ENCODE measurements at regions not wholly inside any gene's neighbourhood (a gene's known extent, or its start where the extent isn't known, plus 50 kb on each side); places are given as distances from the start of the nearest gene placed in this dataset.

GRCh38 chr9:75422944-75423522 is 334.7 kb downstream of the OSTF1 start:
- TF ChIP-seq, protein P1, sequence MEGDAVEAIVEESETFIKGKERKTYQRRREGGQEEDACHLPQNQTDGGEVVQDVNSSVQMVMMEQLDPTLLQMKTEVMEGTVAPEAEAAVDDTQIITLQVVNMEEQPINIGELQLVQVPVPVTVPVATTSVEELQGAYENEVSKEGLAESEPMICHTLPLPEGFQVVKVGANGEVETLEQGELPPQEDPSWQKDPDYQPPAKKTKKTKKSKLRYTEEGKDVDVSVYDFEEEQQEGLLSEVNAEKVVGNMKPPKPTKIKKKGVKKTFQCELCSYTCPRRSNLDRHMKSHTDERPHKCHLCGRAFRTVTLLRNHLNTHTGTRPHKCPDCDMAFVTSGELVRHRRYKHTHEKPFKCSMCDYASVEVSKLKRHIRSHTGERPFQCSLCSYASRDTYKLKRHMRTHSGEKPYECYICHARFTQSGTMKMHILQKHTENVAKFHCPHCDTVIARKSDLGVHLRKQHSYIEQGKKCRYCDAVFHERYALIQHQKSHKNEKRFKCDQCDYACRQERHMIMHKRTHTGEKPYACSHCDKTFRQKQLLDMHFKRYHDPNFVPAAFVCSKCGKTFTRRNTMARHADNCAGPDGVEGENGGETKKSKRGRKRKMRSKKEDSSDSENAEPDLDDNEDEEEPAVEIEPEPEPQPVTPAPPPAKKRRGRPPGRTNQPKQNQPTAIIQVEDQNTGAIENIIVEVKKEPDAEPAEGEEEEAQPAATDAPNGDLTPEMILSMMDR (IDR thresholded peaks at IDR 0.05; ENCODE audit: unreplicated experiment) = no peak
- DNase-seq (ENCODE audit: unreplicated experiment) = no peak
- H3K27ac Mint-ChIP-seq (ENCODE audit: low read depth, unreplicated experiment) = no peak overlapping the region
- peaks cover 22% of the 10 kb centered on the region for H3K9me3 Mint-ChIP-seq (ENCODE audit: unreplicated experiment)
- intact Hi-C loops (cut with micrococcal nuclease) = no loop called here
- no peaks in the 10 kb centered on the region for H3K4me1 Mint-ChIP-seq (ENCODE audit: insufficient read depth, unreplicated experiment)
- no peak overlapping the region for H3K4me3 Mint-ChIP-seq (ENCODE audit: unreplicated experiment)
- no TSS peak for BruUV-seq (replicated peaks)
- ChIA-PET POLR2A (no interaction called here), CTCF (interaction anchor here (0.5 kb wide), 1 partner anchor 569 kb away, joined by 4 read pairs; no protein-coding TSS in a partner anchor)
- H3K27me3 Mint-ChIP-seq (ENCODE audit: insufficient read depth, unreplicated experiment) = no peaks in the 10 kb centered on the region
- no peaks in the 10 kb centered on the region for H3K36me3 Mint-ChIP-seq (ENCODE audit: insufficient read depth, unreplicated experiment)

- no peak for DNase-seq (ENCODE audit: unreplicated experiment)
- BruUV-seq (replicated peaks) = no TSS peak
- intact Hi-C loops (cut with micrococcal nuclease) = no loop called here
- CTCF ChIA-PET = interaction anchor here (0.6 kb wide), 1 partner anchor 183 kb away, joined by 3 read pairs; no protein-coding TSS in a partner anchor
- H3K27me3 Mint-ChIP-seq (ENCODE audit: insufficient read depth, unreplicated experiment) = no peaks in the 10 kb centered on the region
- TF ChIP-seq, protein P1 (IDR thresholded peaks at IDR 0.05; ENCODE audit: unreplicated experiment) = no peak
- no peak overlapping the region for H3K27ac Mint-ChIP-seq (ENCODE audit: low read depth, unreplicated experiment)
- POLR2A ChIA-PET = interaction anchor here (0.6 kb wide), 1 partner anchor 1909 kb away, joined by 3 read pairs; no protein-coding TSS in a partner anchor
- H3K36me3 Mint-ChIP-seq (ENCODE audit: insufficient read depth, unreplicated experiment) = no peaks in the 10 kb centered on the region
- no peak overlapping the region for H3K4me3 Mint-ChIP-seq (ENCODE audit: unreplicated experiment)
- peaks cover 27% of the 10 kb centered on the region for H3K9me3 Mint-ChIP-seq (ENCODE audit: unreplicated experiment)
- H3K4me1 Mint-ChIP-seq (ENCODE audit: insufficient read depth, unreplicated experiment) = no peaks in the 10 kb centered on the region
Measured at GRCh38 chr9:75429531-75430475, 341.5 kb downstream of the OSTF1 start.

DNA sequence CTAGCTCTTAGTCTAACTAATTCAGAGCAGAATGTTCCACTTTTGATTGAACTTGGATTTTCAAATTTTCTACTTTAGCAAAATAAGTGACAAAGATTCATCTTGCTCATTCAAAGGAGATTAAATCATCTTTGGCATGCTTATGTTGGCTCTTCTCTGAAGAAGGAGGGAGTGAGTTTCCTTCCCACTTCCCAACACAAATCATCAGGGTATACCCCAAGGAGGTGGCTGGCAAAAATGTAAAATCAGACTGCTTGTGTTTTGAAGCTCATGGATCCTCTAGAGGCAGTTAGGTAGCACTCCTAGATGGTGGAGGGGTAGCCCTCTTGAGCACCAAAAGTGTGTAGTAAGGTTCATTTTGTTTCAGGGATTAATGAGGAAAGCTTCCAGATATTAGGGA is 343.1 kb downstream of the OSTF1 start:
- TF ChIP-seq, protein P1 (IDR thresholded peaks at IDR 0.05; ENCODE audit: unreplicated experiment) = no peak
- ChIA-PET CTCF (interaction anchor here (0.6 to 0.7 kb wide), 3 partner anchors 8 to 435 kb away, joined by 3 to 9 read pairs (median 3); no protein-coding TSS in a partner anchor), POLR2A (interaction anchor here (0.9 kb wide), 1 partner anchor 24 kb away, joined by 4 read pairs; no protein-coding TSS in a partner anchor)
- no peak overlapping the region for H3K4me3 Mint-ChIP-seq (ENCODE audit: unreplicated experiment)
- no peaks in the 10 kb centered on the region for H3K4me1 Mint-ChIP-seq (ENCODE audit: insufficient read depth, unreplicated experiment)
- intact Hi-C loops (cut with micrococcal nuclease) = no loop called here
- H3K27me3 Mint-ChIP-seq (ENCODE audit: insufficient read depth, unreplicated experiment) = no peaks in the 10 kb centered on the region
- H3K9me3 Mint-ChIP-seq (ENCODE audit: unreplicated experiment) = peaks cover 38% of the 10 kb centered on the region
- no peaks in the 10 kb centered on the region for H3K36me3 Mint-ChIP-seq (ENCODE audit: insufficient read depth, unreplicated experiment)
- H3K27ac Mint-ChIP-seq (ENCODE audit: low read depth, unreplicated experiment) = no peak overlapping the region
- BruUV-seq (replicated peaks) = no TSS peak
- no peak for DNase-seq (ENCODE audit: unreplicated experiment)

- Mint-ChIP-seq H3K36me3 (ENCODE audit: insufficient read depth, unreplicated experiment) (no peaks in the 10 kb centered on the region), H3K9me3 (ENCODE audit: unreplicated experiment) (peaks cover 42% of the 10 kb centered on the region), H3K4me3 (ENCODE audit: unreplicated experiment) (no peak overlapping the region), H3K27me3 (ENCODE audit: insufficient read depth, unreplicated experiment) (no peaks in the 10 kb centered on the region), H3K4me1 (ENCODE audit: insufficient read depth, unreplicated experiment) (no peaks in the 10 kb centered on the region), H3K27ac (ENCODE audit: low read depth, unreplicated experiment) (no peak overlapping the region)
- intact Hi-C loops (cut with micrococcal nuclease) = no loop called here
- no peak for DNase-seq (ENCODE audit: unreplicated experiment)
- ChIA-PET CTCF (no interaction called here), POLR2A (no interaction called here)
- BruUV-seq (replicated peaks) = no TSS peak
- TF ChIP-seq, protein P1 (IDR thresholded peaks at IDR 0.05; ENCODE audit: unreplicated experiment) = no peak
Measured at GRCh38 chr9:75432386-75432785, 344.1 kb downstream of the OSTF1 start.

Data from MCF 10A (cell line).